SK-N-SH treated with all-trans-retinoic acid at 6 μM for 48 hours (cell line): ENCODE measurements at regions not wholly inside any gene's neighbourhood (a gene's known extent, or its start where the extent isn't known, plus 50 kb on each side); places are given as distances from the start of the nearest gene placed in this dataset.

ENCODE experiments used
- CREB5 ChIP-seq: fragments of 250-450 bp; sonication (Bioruptor Pico); IDR thresholded peaks from 2 replicates; pipeline ENCODE4 v1.5.1; 2020; ENCODE audit warnings: low read depth, mild to moderate bottlenecking, moderate library complexity
- ISL1 ChIP-seq: fragments of 250-450 bp; sonication (Bioruptor Pico); IDR thresholded peaks from 2 replicates; pipeline ENCODE4 v2.1.2; 2022; ENCODE audit warnings: mild to moderate bottlenecking, moderate library complexity
- PATZ1 ChIP-seq: fragments of 250-450 bp; sonication (Bioruptor Pico); IDR thresholded peaks from 2 replicates; pipeline ENCODE4 v1.8.0; 2020; ENCODE audit warnings: mild to moderate bottlenecking, moderate library complexity, borderline replicate concordance
- RARB ChIP-seq: fragments of 250-450 bp; sonication (Bioruptor Pico); IDR thresholded peaks from 2 replicates; pipeline ENCODE4 v1.8.0; 2021; ENCODE audit warnings: mild to moderate bottlenecking, moderate library complexity
- SNAI2 ChIP-seq: fragments of 250-450 bp; sonication (Bioruptor Pico); IDR thresholded peaks from 2 replicates; pipeline ENCODE4 v1.5.0; 2020; ENCODE audit warnings: mild to moderate bottlenecking, moderate library complexity
- TCF4 ChIP-seq: fragments of 250-450 bp; sonication (Bioruptor Pico); IDR thresholded peaks from 2 replicates; pipeline ENCODE4 v1.8.0; 2021; ENCODE audit warnings: mild to moderate bottlenecking, moderate library complexity, borderline replicate concordance
- TOX ChIP-seq: fragments of 250-450 bp; sonication (Bioruptor Pico); IDR thresholded peaks from 2 replicates; pipeline ENCODE4 v1.8.0; 2021; ENCODE audit warnings: mild to moderate bottlenecking, moderate library complexity, borderline replicate concordance
- ZC3H10 ChIP-seq: fragments of 250-450 bp; sonication (Bioruptor Pico); IDR thresholded peaks from 2 replicates; pipeline ENCODE4 v1.5.1; 2021; ENCODE audit warnings: mild to moderate bottlenecking, moderate library complexity
- ZNF565 ChIP-seq: fragments of 450-650 bp; formaldehyde crosslinking; conservative IDR thresholded peaks from 2 replicates; pipeline ENCODE4 v1.5.0; 2020; ENCODE audit warnings: low read depth, mild to moderate bottlenecking, moderate library complexity

- TF ChIP-seq RARB (CRISPR knock-in tag) (no peak), ZC3H10 (no peak), TCF4 (CRISPR knock-in tag) (no peak), CREB5 (CRISPR knock-in tag) (no peak), SNAI2 (CRISPR knock-in tag) (no peak), PATZ1 (CRISPR knock-in tag) (no peak), ZNF565 (CRISPR knock-in tag) (no peak), ISL1 (CRISPR knock-in tag) (no peak), TOX (CRISPR knock-in tag) (no peak)
Measured at GRCh38 chr9:4425319-4426045, 64.8 kb upstream of the SLC1A1 start.
